ENCODE measurements at regions not wholly inside any gene's neighbourhood (a gene's known extent, or its start where the extent isn't known, plus 50 kb on each side); places are given as distances from the start of the nearest gene placed in this dataset.

DNA sequence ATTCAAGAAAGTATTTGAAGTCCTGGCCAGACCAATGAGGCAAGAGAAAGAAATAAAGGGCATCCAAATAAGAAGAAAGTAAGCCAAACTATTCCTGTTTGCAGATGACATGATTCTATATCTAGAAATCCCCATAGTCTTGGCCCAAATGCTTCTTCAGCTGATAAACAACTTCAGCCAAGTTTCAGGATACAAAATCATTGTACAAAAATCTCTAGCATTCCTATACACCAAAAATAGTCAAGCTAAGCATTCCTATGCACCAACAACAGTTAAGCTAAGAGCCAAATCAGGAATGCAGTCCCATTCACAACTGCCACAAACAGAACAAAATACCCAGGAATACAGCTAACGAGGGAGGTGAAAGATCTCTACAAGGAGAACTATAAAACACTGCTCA is 60.1 kb upstream of the PHIP start:
- Histone ChIP-seq H3K4me3 (replicated peaks in 1 of 3; ENCODE audit: insufficient read depth in 1 of 3, low read depth in 1 of 3, low read length in 3 of 3) (no peak overlapping the region), H3K4me2 (ENCODE audit: insufficient read depth, low read length) (no peak overlapping the region), H3K36me3 (ENCODE audit: control insufficient read depth in 2 of 2, extremely low read depth in 1 of 2, insufficient read depth in 2 of 2, low read length in 2 of 2) (no peaks in the 10 kb centered on the region), H4K20me1 (replicated peaks; ENCODE audit: control insufficient read depth, extremely low read depth, insufficient read depth, low read length) (no peaks in the 10 kb centered on the region), H3K27me3 (ENCODE audit: control insufficient read depth in 2 of 2, insufficient read depth in 2 of 2, low read length in 2 of 2) (no peaks in the 10 kb centered on the region), H3K9me3 (replicated peaks; ENCODE audit: control insufficient read depth, insufficient read depth, low read length) (no peaks in the 10 kb centered on the region), H3K4me1 (ENCODE audit: control insufficient read depth, extremely low read depth, insufficient read depth, low read length) (no peaks in the 10 kb centered on the region), H2AFZ (ENCODE audit: low read depth, low read length) (no peak overlapping the region), H3K9me1 (replicated peaks; ENCODE audit: control insufficient read depth, extremely low read depth, insufficient read depth, low read length) (no peaks in the 10 kb centered on the region), H3K27ac (ENCODE audit: insufficient read depth, low read depth, low read length) (no peak overlapping the region), H3K79me2 (ENCODE audit: control insufficient read depth, insufficient read depth, low read length) (no peaks in the 10 kb centered on the region), H3K9ac (replicated peaks; ENCODE audit: extremely low read depth, insufficient read depth, low read length) (no peak overlapping the region)
- no TSS peak for BruUV-seq (replicated peaks)
- intact Hi-C loops (cut with micrococcal nuclease): no loop called here
- ChIA-PET CTCF (interaction anchor here (0.6 kb wide), 1 partner anchor 26 kb away, joined by 3 read pairs; no protein-coding TSS in a partner anchor), POLR2A (no interaction called here)
- FAIRE-seq (no peak), DNase-seq (ENCODE audit: low read depth, low spot score) (no peak)
- TF ChIP-seq MYC (IDR thresholded peaks at IDR 0.05; ENCODE audit: low read depth, low read length) (no peak), POLR2A (IDR thresholded peaks at IDR 0.05; ENCODE audit: low read depth, low read length) (no peak), JUN (IDR thresholded peaks at IDR 0.05; ENCODE audit: borderline replicate concordance, insufficient read depth, insufficient read length, low read depth) (no peak), EZH2 (IDR thresholded peaks at IDR 0.05; ENCODE audit: borderline replicate concordance, low read depth, low read length, severe bottlenecking) (no peak), GATA2 (IDR thresholded peaks at IDR 0.05; ENCODE audit: insufficient read depth, insufficient read length, low read depth, low read length) (no peak), POLR2AphosphoS5 (IDR thresholded peaks at IDR 0.05; ENCODE audit: insufficient read depth, low read depth, low read length) (no peak), FOS (IDR thresholded peaks at IDR 0.05; ENCODE audit: borderline replicate concordance, insufficient read depth, low read length) (no peak)
- TF ChIP-seq, protein P1, sequence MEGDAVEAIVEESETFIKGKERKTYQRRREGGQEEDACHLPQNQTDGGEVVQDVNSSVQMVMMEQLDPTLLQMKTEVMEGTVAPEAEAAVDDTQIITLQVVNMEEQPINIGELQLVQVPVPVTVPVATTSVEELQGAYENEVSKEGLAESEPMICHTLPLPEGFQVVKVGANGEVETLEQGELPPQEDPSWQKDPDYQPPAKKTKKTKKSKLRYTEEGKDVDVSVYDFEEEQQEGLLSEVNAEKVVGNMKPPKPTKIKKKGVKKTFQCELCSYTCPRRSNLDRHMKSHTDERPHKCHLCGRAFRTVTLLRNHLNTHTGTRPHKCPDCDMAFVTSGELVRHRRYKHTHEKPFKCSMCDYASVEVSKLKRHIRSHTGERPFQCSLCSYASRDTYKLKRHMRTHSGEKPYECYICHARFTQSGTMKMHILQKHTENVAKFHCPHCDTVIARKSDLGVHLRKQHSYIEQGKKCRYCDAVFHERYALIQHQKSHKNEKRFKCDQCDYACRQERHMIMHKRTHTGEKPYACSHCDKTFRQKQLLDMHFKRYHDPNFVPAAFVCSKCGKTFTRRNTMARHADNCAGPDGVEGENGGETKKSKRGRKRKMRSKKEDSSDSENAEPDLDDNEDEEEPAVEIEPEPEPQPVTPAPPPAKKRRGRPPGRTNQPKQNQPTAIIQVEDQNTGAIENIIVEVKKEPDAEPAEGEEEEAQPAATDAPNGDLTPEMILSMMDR (IDR thresholded peaks at IDR 0.05; ENCODE audit: extremely low read depth in 1 of 2, insufficient read depth in 1 of 2, low read depth in 1 of 2, low read length in 2 of 2): no peak
- TF ChIP-seq, protein P2, sequence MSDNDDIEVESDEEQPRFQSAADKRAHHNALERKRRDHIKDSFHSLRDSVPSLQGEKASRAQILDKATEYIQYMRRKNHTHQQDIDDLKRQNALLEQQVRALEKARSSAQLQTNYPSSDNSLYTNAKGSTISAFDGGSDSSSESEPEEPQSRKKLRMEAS (IDR thresholded peaks at IDR 0.05; ENCODE audit: insufficient read depth, insufficient read length): no peak
- dilution Hi-C loops (cut with MboI; ENCODE audit: extremely low pct_ligation_motif_present, low sequenced_read_pairs): no loop called here
